Heart left ventricle (tissue), 16 donors: ENCODE measurements at regions not wholly inside any gene's neighbourhood (a gene's known extent, or its start where the extent isn't known, plus 50 kb on each side); places are given as distances from the start of the nearest gene placed in this dataset.
A peak's percentile ranks its signal among the peaks of the same experiment; 100 is the strongest.

ENCODE experiments used
- ATAC-seq, 4 donors: fragments of 200-7000 bp; cut with Tn5 transposase; one replicate each; pipeline ENCODE4 v1.9.1; 2020 to 2022; ENCODE audit warnings: moderate library complexity in 4 of 4, mild to moderate bottlenecking in 3 of 4, moderate number of reproducible peaks in 1 of 4
- DNase-seq, 5 donors: peaks; one replicate each; pipeline ENCODE4 v3.0.0-alpha.2; 2020
- H3K27ac ChIP-seq, 12 donors: fragments of 200-600 bp; sonication (generic) in 4 of 12; one replicate each; pipeline versions ENCODE4 v1.5.0 to v1.8.0; 2016 to 2022; ENCODE audit warnings: mild to moderate bottlenecking in 2 of 12
- H3K27me3 ChIP-seq, 9 donors: fragments of 200-600 bp; sonication (generic) in 2 of 9; one replicate each; pipeline versions ENCODE4 v1.5.1 to v1.8.0; 2016 to 2022; ENCODE audit warnings: mild to moderate bottlenecking in 3 of 9
- H3K36me3 ChIP-seq, 9 donors: fragments of 200-600 bp; sonication (generic) in 2 of 9; one replicate each; pipeline versions ENCODE4 v1.5.0 to v1.8.0; 2018 to 2022; ENCODE audit warnings: mild to moderate bottlenecking in 2 of 9
- H3K4me1 ChIP-seq, 12 donors: fragments of 200-600 bp; sonication (generic) in 4 of 12; one replicate each; pipeline versions ENCODE4 v1.5.0 to v1.8.0; 2016 to 2022; ENCODE audit warnings: mild to moderate bottlenecking in 3 of 12
- H3K4me3 ChIP-seq, 12 donors: fragments of 200-600 bp; sonication (generic) in 4 of 12; one replicate each; pipeline versions ENCODE4 v1.5.0 to v1.8.0; 2017 to 2022; ENCODE audit warnings: mild to moderate bottlenecking in 9 of 12, moderate library complexity in 4 of 12
- H3K9me3 ChIP-seq, 12 donors: fragments of 200-600 bp; sonication (generic) in 4 of 12; one replicate each; pipeline versions ENCODE4 v1.5.0 to v1.8.0; 2016 to 2022; ENCODE audit warnings: mild to moderate bottlenecking in 1 of 12
- CTCF ChIP-seq, 12 donors: fragments of 200-600 bp; sonication (generic) in 4 of 12; IDR thresholded peaks; one replicate each; pipeline versions ENCODE4 v1.5.0 to v1.8.0; 2018 to 2022; ENCODE audit warnings: antibody characterized with exemption in 12 of 12, mild to moderate bottlenecking in 5 of 12
- POLR2A ChIP-seq, 2 donors: fragments of 450-650 bp; IDR thresholded peaks; one replicate each; pipeline ENCODE4 v1.6.1; 2017; ENCODE audit warnings: antibody characterized with exemption in 2 of 2, mild to moderate bottlenecking in 2 of 2, moderate library complexity in 2 of 2
- WGBS, 4 donors: extraction: QIAGEN DNeasy Blood & Tissue Kit in 2 of 4; methylation state at CpG; one replicate each; pipeline versions ENCODE4 v1.1.5 to v1.1.7; 2013 to 2018; 5-methylcytosine and 5-hydroxymethylcytosine counted together
- intact Hi-C, 10 donors: fragments of 100-400 bp; cut with DNase I; formaldehyde crosslinking; loops; one replicate each; pipeline versions ENCODE4 v1.11.1 to v1.14.2; 2022
- donor health status: ischemic (EF 13 %, LVEDD 7.1; RV severe dilation, severe dysfunction).
- donor health status: healthy with polysubstance abuse.
- donor health status: DM: no; HTN: yes; CAD: no.
- donor health status: DM: no; HTN: no; CAD: no.
- donor health status: ischemic (EF 25% LVEDD 6.9; RV normal size, moderate dysfunction).
- donor health status: ischemic (EF 25% LVEDD 5.7; RV mildly dilated, moderate dysfunction).
- donor health status: healthy.
- donor health status: DM: yes; HTN: yes; CAD: no.
- donor health status: ischemic (EF 35%, LVEDD 5.7; RV mildly dilated, moderate dysfunction).
- donor health status: nonischemic (EF 11% LVEDD 7.7; RV severe dilation, severe dysfunction).
- donor health status: DM: yes; HTN: yes; CAD: no.
- donor health status: PGD.
- donor health status: ischemic (EF 29% LVEDD 5.4; RV normal size, mild dysfunction).
- donor health status: nonischemic (EF 23%, LVEDD 6.1; RV moderate dilation, normal function).

DNA sequence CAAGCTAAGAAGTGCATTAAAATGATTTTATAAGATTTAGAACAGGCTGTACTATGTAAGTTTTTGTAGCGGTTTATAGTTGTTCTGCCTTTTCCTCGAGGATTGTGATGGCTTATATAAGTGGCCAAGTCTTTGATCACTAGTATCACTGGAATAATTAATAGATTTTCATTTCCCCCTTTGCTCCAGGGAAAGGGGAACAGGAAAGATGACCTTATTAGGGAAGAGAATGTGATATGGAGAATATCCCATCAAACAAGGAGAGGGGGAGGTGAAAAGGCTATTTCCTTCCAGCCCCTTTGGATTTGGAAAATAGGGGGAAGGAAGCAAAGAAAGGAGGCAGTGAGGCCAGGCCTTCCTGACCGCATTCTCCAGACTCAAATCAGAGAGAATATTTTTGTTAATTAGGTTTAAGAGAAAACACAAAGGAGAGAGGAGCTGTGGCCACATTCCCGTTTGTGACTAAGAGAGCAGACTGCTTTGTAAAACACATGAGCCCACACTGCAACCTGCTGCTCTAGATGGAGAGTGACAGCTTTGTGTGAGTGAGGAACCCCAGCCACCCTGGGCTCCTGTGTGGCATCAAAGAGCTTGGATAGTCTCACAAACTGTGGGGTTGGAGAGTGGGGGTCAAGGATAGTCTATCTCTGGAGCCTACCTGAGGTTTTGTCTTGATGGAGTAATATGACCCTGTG, 359.5 kb downstream of the DTWD2 start:
- ATAC-seq: peak in 3 of 4 donors; percentile 45 to 54 (median 52)

DNA sequence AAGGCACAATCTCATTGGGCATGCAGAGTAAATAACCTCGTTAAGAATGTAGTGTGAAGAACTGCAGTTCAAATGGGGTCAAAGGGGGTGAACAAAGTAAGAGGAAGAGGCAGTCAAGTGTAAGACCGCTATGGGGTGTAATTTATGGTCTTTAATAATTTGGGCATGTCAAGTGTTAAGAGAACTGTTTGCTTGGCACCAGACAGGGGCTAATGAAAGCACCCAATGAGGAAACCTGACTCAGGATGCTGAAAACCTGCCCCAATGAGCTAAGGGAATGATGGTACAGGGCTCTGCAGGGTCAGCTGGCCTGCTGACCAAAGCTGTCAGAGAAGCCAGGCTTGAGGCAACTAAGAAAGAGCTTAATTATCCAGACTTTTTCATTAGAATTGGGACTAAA, 368.1 kb downstream of the DTWD2 start:
- DNase-seq (no peak), ATAC-seq (no peak)
- H3K27me3 ChIP-seq: no peaks in the 10 kb centered on the region
- 68 to 80% (median 69%) methylated on average over 2 of the region's 2 CpGs for WGBS, 4 donors
- intact Hi-C loops: no loop called here
- no peaks in the 10 kb centered on the region for H3K4me1 ChIP-seq
- TF ChIP-seq POLR2A (IDR thresholded peaks at IDR 0.05) (no peak), CTCF (IDR thresholded peaks at IDR 0.05) (no peak)
- no peaks in the 10 kb centered on the region for H3K9me3 ChIP-seq
- no peak overlapping the region for H3K4me3 ChIP-seq
- H3K27ac ChIP-seq: no peak overlapping the region
- no peaks in the 10 kb centered on the region for H3K36me3 ChIP-seq

More for the DNA sequence above, 359.5 kb downstream of the DTWD2 start:
- no peak for DNase-seq
- Histone ChIP-seq H3K4me3 (no peak overlapping the region), H3K36me3 (no peaks in the 10 kb centered on the region), H3K27ac (no peak overlapping the region), H3K27me3 (no peaks in the 10 kb centered on the region), H3K4me1 (no peaks in the 10 kb centered on the region), H3K9me3 (peaks cover 0 to 9% (median 0%) of the 10 kb centered on the region in 12 donors)
- intact Hi-C loops: no loop called here
- WGBS, 4 donors: 57 to 63% (median 60%) methylated on average over 4 of the region's 4 CpGs
- TF ChIP-seq POLR2A (IDR thresholded peaks at IDR 0.05) (no peak), CTCF (IDR thresholded peaks at IDR 0.05) (peak in 2 of 12 donors; percentile 12 to 25)

GRCh38 chr5:118619823-118620222, 368.5 kb downstream of the DTWD2 start:
- 48 to 67% (median 63%) methylated on average over 3 of the region's 3 CpGs for WGBS, 4 donors

GRCh38 chr5:118616281-118616680, 372.1 kb downstream of the DTWD2 start:
- Histone ChIP-seq H3K9me3 (no peaks in the 10 kb centered on the region), H3K27ac (no peak overlapping the region), H3K36me3 (no peaks in the 10 kb centered on the region), H3K4me1 (no peaks in the 10 kb centered on the region), H3K27me3 (no peaks in the 10 kb centered on the region), H3K4me3 (no peak overlapping the region)
- TF ChIP-seq POLR2A (IDR thresholded peaks at IDR 0.05) (no peak), CTCF (IDR thresholded peaks at IDR 0.05) (no peak)
- ATAC-seq: no peak
- intact Hi-C loops: no loop called here
- WGBS, 4 donors: 47 to 71% (median 49%) methylated on average over 2 of the region's 2 CpGs
- DNase-seq: no peak

More at GRCh38 chr5:118619823-118620222, 368.5 kb downstream of the DTWD2 start:
- H3K9me3 ChIP-seq: no peaks in the 10 kb centered on the region
- no peak for TF ChIP-seq CTCF (IDR thresholded peaks at IDR 0.05)
- TF ChIP-seq POLR2A (IDR thresholded peaks at IDR 0.05): no peak
- ATAC-seq (no peak), DNase-seq (no peak)
- H3K4me3 ChIP-seq: no peak overlapping the region
- H3K27ac ChIP-seq: no peak overlapping the region
- H3K27me3 ChIP-seq: no peaks in the 10 kb centered on the region
- intact Hi-C loops: no loop called here
- no peaks in the 10 kb centered on the region for H3K36me3 ChIP-seq
- no peaks in the 10 kb centered on the region for H3K4me1 ChIP-seq
